WTC11 (cell line): ENCODE measurements at regions not wholly inside any gene's neighbourhood (a gene's known extent, or its start where the extent isn't known, plus 50 kb on each side); places are given as distances from the start of the nearest gene placed in this dataset.

ENCODE experiments used
- ATAC-seq: fragments of 200-7000 bp; cut with Tn5 transposase; 2 replicates; pipeline ENCODE4 v1.10.0; 2021; ENCODE audit warnings: mild to moderate bottlenecking, moderate library complexity
- CTCF ChIA-PET: fragments of 300-600 bp; sonication (Branson Sonifier 250); formaldehyde crosslinking; loops from one replicate; lab custom pipeline; 2021; ENCODE audit warnings: antibody characterized with exemption; lab: Charles Lee
- POLR2A ChIA-PET: fragments of 350-600 bp; sonication (Branson Sonifier 250); formaldehyde crosslinking; loops from one replicate; lab custom pipeline; 2021; ENCODE audit warnings: antibody characterized with exemption; lab: Charles Lee
- DNase-seq: peaks from one replicate; pipeline ENCODE4 v3.0.0; 2021; ENCODE audit warnings: low spot score
- H3K27ac Mint-ChIP-seq: 2 replicates; pipeline ENCODE4 v1.8.0; 2021; ENCODE audit warnings: mixed read lengths
- H3K27me3 Mint-ChIP-seq: 2 replicates; pipeline ENCODE4 v1.8.0; 2021; ENCODE audit warnings: low read depth, mild to moderate bottlenecking, moderate library complexity, mixed read lengths
- H3K36me3 Mint-ChIP-seq: 2 replicates; pipeline ENCODE4 v1.8.0; 2021; ENCODE audit warnings: mixed read lengths
- H3K4me1 Mint-ChIP-seq: 2 replicates; pipeline ENCODE4 v1.8.0; 2022; ENCODE audit warnings: mixed read lengths
- H3K4me3 Mint-ChIP-seq: 2 replicates; pipeline ENCODE4 v1.8.0; 2021; ENCODE audit warnings: mild to moderate bottlenecking, moderate library complexity, mixed read lengths
- H3K9me3 Mint-ChIP-seq: 2 replicates; pipeline ENCODE4 v1.8.0; 2021; ENCODE audit warnings: mixed read lengths
- GABPB1 ChIP-seq: sonication (generic); formaldehyde crosslinking; IDR thresholded peaks from 2 replicates; pipeline ENCODE4 v1.8.1; 2023; ENCODE audit warnings: mild to moderate bottlenecking, missing genetic modification reagents
- MYBL2 ChIP-seq: sonication (generic); formaldehyde crosslinking; IDR thresholded peaks from 2 replicates; pipeline ENCODE4 v1.8.1; 2023; ENCODE audit warnings: mild to moderate bottlenecking, moderate library complexity, missing genetic modification reagents
- NFE2L1 ChIP-seq: sonication (generic); formaldehyde crosslinking; IDR thresholded peaks from 2 replicates; pipeline ENCODE4 v1.8.1; 2023; ENCODE audit warnings: missing genetic modification reagents
- SP1 ChIP-seq: sonication (generic); formaldehyde crosslinking; conservative IDR thresholded peaks from 2 replicates; pipeline ENCODE4 v1.8.1; 2022; ENCODE audit warnings: missing genetic modification reagents
- STAT6 ChIP-seq: sonication (generic); formaldehyde crosslinking; conservative IDR thresholded peaks from 2 replicates; pipeline ENCODE4 v1.8.1; 2023; ENCODE audit warnings: mild to moderate bottlenecking, low read depth, missing genetic modification reagents, moderate library complexity
- ZBTB21 ChIP-seq: sonication (generic); formaldehyde crosslinking; IDR thresholded peaks from 2 replicates; pipeline ENCODE4 v1.8.1; 2023; ENCODE audit warnings: mild to moderate bottlenecking, missing genetic modification reagents, borderline replicate concordance
- ZBTB43 ChIP-seq: sonication (generic); formaldehyde crosslinking; IDR thresholded peaks from 2 replicates; pipeline ENCODE4 v1.8.1; 2023; ENCODE audit warnings: mild to moderate bottlenecking, missing genetic modification reagents
- ZMAT4 ChIP-seq: fragments of 250-450 bp; sonication (Bioruptor Pico); IDR thresholded peaks from 2 replicates; pipeline ENCODE4 v1.9.0; 2021; ENCODE audit warnings: mild to moderate bottlenecking
- ZNF281 ChIP-seq: sonication (generic); formaldehyde crosslinking; IDR thresholded peaks from 2 replicates; pipeline ENCODE4 v1.8.0; 2023; ENCODE audit warnings: mild to moderate bottlenecking, missing genetic modification reagents
- ZSCAN18 ChIP-seq: fragments of 250-450 bp; sonication (Bioruptor Pico); IDR thresholded peaks from 2 replicates; pipeline ENCODE4 v2.1.2; 2022; ENCODE audit warnings: mild to moderate bottlenecking, moderate library complexity

GRCh38 chr6:21502682-21503081, 90.9 kb upstream of the SOX4 start:
- ChIA-PET POLR2A (no interaction called here), CTCF (no interaction called here)
- H3K4me1 Mint-ChIP-seq, result no peaks in the 10 kb centered on the region
- no peak for TF ChIP-seq SP1 (CRISPR knock-in tag)
- TF ChIP-seq ZBTB43, result no peak
- ATAC-seq, result no peak
- no peak overlapping the region for H3K27ac Mint-ChIP-seq
- no peaks in the 10 kb centered on the region for H3K36me3 Mint-ChIP-seq
- H3K4me3 Mint-ChIP-seq, result no peak overlapping the region
- DNase-seq, result no peak
- H3K9me3 Mint-ChIP-seq, result peaks cover 4% of the 10 kb centered on the region; the same call in 1 of the 2 replicates
- H3K27me3 Mint-ChIP-seq, result no peaks in the 10 kb centered on the region

- H3K9me3 Mint-ChIP-seq, result peaks cover 4% of the 10 kb centered on the region; the same call in 1 of the 2 replicates
- TF ChIP-seq MYBL2, result no peak
- no peak for TF ChIP-seq ZMAT4 (CRISPR knock-in tag)
- no peak for TF ChIP-seq ZBTB21
- no peak for TF ChIP-seq ZBTB43
- no peak for TF ChIP-seq NFE2L1 (CRISPR knock-in tag)
- TF ChIP-seq GABPB1, result no peak
- TF ChIP-seq ZNF281 (CRISPR knock-in tag), result no peak
- no peak for TF ChIP-seq ZSCAN18 (CRISPR knock-in tag)
- TF ChIP-seq, all 79 proteins: peak for 0
- Mint-ChIP-seq H3K4me1 (no peaks in the 10 kb centered on the region), H3K27me3 (no peaks in the 10 kb centered on the region), H3K36me3 (no peaks in the 10 kb centered on the region), H3K27ac (no peak overlapping the region), H3K4me3 (no peak overlapping the region)
- ATAC-seq (no peak), DNase-seq (no peak)
- POLR2A ChIA-PET, result no interaction called here
- CTCF ChIA-PET, result no interaction called here
These were observed 88.8 kb upstream of the SOX4 start for GRCh38 chr6:21504790-21505189.

- Mint-ChIP-seq H3K9me3 (peaks cover 4% of the 10 kb centered on the region; the same call in 1 of the 2 replicates), H3K4me3 (no peak overlapping the region), H3K36me3 (no peaks in the 10 kb centered on the region), H3K4me1 (no peaks in the 10 kb centered on the region), H3K27ac (no peak overlapping the region), H3K27me3 (no peaks in the 10 kb centered on the region)
- ChIA-PET POLR2A (no interaction called here), CTCF (no interaction called here)
- no peak for TF ChIP-seq STAT6 (CRISPR knock-in tag)
- TF ChIP-seq GABPB1, result peak; percentile 66
- DNase-seq (no peak), ATAC-seq (no peak)
These were observed 88.0 kb upstream of the SOX4 start for GRCh38 chr6:21505574-21505990.
